CD14-positive monocyte (primary cell): ENCODE measurements at regions not wholly inside any gene's neighbourhood (a gene's known extent, or its start where the extent isn't known, plus 50 kb on each side); places are given as distances from the start of the nearest gene placed in this dataset.

Experiments
- DNase-seq, 3 donors: peaks; one replicate each; pipeline ENCODE4 v3.0.0-alpha.2; 2011 to 2022
- H2AFZ ChIP-seq: 2 replicates; pipeline ENCODE4 v1.6.0; 2012; ENCODE audit warnings: mild to moderate bottlenecking, low read depth, low read length, inconsistent platforms; ENCODE audit not compliant: insufficient read depth, poor library complexity, severe bottlenecking
- H3K27ac ChIP-seq, 2 donors: 1 replicate in 1 of 2; 2 replicates in 1 of 2; pipeline ENCODE4 v1.5.1; 2012 to 2013; ENCODE audit warnings: low read length in 2 of 2, control low read depth in 1 of 2, inconsistent platforms in 1 of 2, low read depth in 1 of 2, mild to moderate bottlenecking in 1 of 2
- H3K27me3 ChIP-seq, 2 donors: one replicate each; pipeline versions ENCODE4 v1.6.0 to v1.6.1; 2011 to 2013; ENCODE audit warnings: low read length in 2 of 2; ENCODE audit not compliant: control insufficient read depth in 2 of 2, insufficient read depth in 2 of 2
- H3K36me3 ChIP-seq, 2 donors: replicated peaks in 1 of 2; 1 replicate in 1 of 2; 2 replicates in 1 of 2; pipeline versions ENCODE4 v1.5.1 to v1.6.1; 2012 to 2013; ENCODE audit warnings: low read length in 2 of 2, control low read depth in 1 of 2, inconsistent platforms in 1 of 2, mild to moderate bottlenecking in 1 of 2; ENCODE audit not compliant: insufficient read depth in 2 of 2, control insufficient read depth in 1 of 2
- H3K4me1 ChIP-seq, 2 donors: 1 replicate in 1 of 2; 2 replicates in 1 of 2; pipeline versions ENCODE4 v1.5.1 to v1.6.1; 2012 to 2013; ENCODE audit warnings: low read length in 2 of 2, control low read depth in 1 of 2, inconsistent platforms in 1 of 2, mild to moderate bottlenecking in 1 of 2, moderate library complexity in 1 of 2; ENCODE audit not compliant: insufficient read depth in 2 of 2, control insufficient read depth in 1 of 2
- H3K4me2 ChIP-seq: replicated peaks from 2 replicates; pipeline ENCODE3; 2012; ENCODE audit warnings: low read length, moderate library complexity, mild to moderate bottlenecking; ENCODE audit not compliant: poor library complexity, severe bottlenecking; ENCODE audit errors: extremely low read depth
- H3K4me3 ChIP-seq, 3 experiments: fragments of 200-600 bp in 1 of 3; sonication (generic) in 1 of 3; replicated peaks in 1 of 3; 1 replicate in 2 of 3; 2 replicates in 1 of 3; pipeline ENCODE4 v1.5.1; 2011 to 2013; ENCODE audit warnings: low read length in 3 of 3, mild to moderate bottlenecking in 3 of 3, control low read depth in 2 of 3, low read depth in 2 of 3, inconsistent platforms in 1 of 3, moderate library complexity in 1 of 3
- H3K79me2 ChIP-seq: 2 replicates; pipeline ENCODE4 v1.6.0; 2012; ENCODE audit warnings: mild to moderate bottlenecking, control low read depth, inconsistent platforms, low read length, moderate library complexity; ENCODE audit not compliant: insufficient read depth
- H3K9ac ChIP-seq: 2 replicates; pipeline ENCODE4 v1.6.0; 2017; ENCODE audit warnings: low read length, mild to moderate bottlenecking; ENCODE audit not compliant: insufficient read depth, poor library complexity, severe bottlenecking
- H3K9me3 ChIP-seq, 2 donors: replicated peaks in 1 of 2; 1 replicate in 1 of 2; 2 replicates in 1 of 2; pipeline versions ENCODE4 v1.5.1 to v1.6.1; 2012 to 2013; ENCODE audit warnings: low read length in 2 of 2, control low read depth in 1 of 2; ENCODE audit not compliant: control insufficient read depth in 1 of 2, insufficient read depth in 1 of 2
- H4K20me1 ChIP-seq: 2 replicates; pipeline ENCODE4 v1.6.0; 2012; ENCODE audit warnings: mild to moderate bottlenecking, low read length, control low read depth, moderate library complexity; ENCODE audit not compliant: insufficient read depth
- H3K27ac Mint-ChIP-seq, 7 donors: one replicate each; pipeline ENCODE4 v1.8.0; 2020; ENCODE audit warnings: mild to moderate bottlenecking in 7 of 7, mixed read lengths in 7 of 7, moderate library complexity in 6 of 7, inconsistent platforms in 2 of 7
- H3K27me3 Mint-ChIP-seq, 3 donors: one replicate each; pipeline ENCODE4 v1.8.0; 2021 to 2022; ENCODE audit warnings: low read depth in 3 of 3, mild to moderate bottlenecking in 3 of 3, mixed read lengths in 3 of 3, moderate library complexity in 3 of 3, inconsistent platforms in 1 of 3
- H3K36me3 Mint-ChIP-seq, 2 donors: one replicate each; pipeline ENCODE4 v1.8.0; 2020; ENCODE audit warnings: mixed read lengths in 2 of 2, inconsistent platforms in 1 of 2, mild to moderate bottlenecking in 1 of 2
- H3K4me1 Mint-ChIP-seq: one replicate; pipeline ENCODE4 v1.8.0; 2020; ENCODE audit warnings: mild to moderate bottlenecking, mixed read lengths
- H3K4me3 Mint-ChIP-seq, 2 donors: one replicate each; pipeline ENCODE4 v1.8.0; 2020; ENCODE audit warnings: mild to moderate bottlenecking in 2 of 2, mixed read lengths in 2 of 2, moderate library complexity in 1 of 2
- H3K9me3 Mint-ChIP-seq, 7 donors: one replicate each; pipeline ENCODE4 v1.8.0; 2020 to 2022; ENCODE audit warnings: mixed read lengths in 7 of 7, mild to moderate bottlenecking in 6 of 7, moderate library complexity in 6 of 7, inconsistent platforms in 2 of 7
- WGBS: methylation state at CpG from one replicate; pipeline ENCODE4 v1.1.5; 2013; ENCODE audit warnings: missing lambda C conversion rate; ENCODE audit not compliant: insufficient coverage; 5-methylcytosine and 5-hydroxymethylcytosine counted together
- intact Hi-C, 2 donors: fragments of 100-400 bp; cut with micrococcal nuclease; formaldehyde crosslinking; loops; one replicate each; pipeline versions ENCODE4 v1.15.0 to v1.15.1; 2023
- TF ChIP-seq, protein P1 (sequence below): fragments of 200-600 bp; IDR thresholded peaks from one replicate; pipeline ENCODE4 v1.8.0; 2022; ENCODE audit warnings: antibody characterized with exemption, mild to moderate bottlenecking

DNA sequence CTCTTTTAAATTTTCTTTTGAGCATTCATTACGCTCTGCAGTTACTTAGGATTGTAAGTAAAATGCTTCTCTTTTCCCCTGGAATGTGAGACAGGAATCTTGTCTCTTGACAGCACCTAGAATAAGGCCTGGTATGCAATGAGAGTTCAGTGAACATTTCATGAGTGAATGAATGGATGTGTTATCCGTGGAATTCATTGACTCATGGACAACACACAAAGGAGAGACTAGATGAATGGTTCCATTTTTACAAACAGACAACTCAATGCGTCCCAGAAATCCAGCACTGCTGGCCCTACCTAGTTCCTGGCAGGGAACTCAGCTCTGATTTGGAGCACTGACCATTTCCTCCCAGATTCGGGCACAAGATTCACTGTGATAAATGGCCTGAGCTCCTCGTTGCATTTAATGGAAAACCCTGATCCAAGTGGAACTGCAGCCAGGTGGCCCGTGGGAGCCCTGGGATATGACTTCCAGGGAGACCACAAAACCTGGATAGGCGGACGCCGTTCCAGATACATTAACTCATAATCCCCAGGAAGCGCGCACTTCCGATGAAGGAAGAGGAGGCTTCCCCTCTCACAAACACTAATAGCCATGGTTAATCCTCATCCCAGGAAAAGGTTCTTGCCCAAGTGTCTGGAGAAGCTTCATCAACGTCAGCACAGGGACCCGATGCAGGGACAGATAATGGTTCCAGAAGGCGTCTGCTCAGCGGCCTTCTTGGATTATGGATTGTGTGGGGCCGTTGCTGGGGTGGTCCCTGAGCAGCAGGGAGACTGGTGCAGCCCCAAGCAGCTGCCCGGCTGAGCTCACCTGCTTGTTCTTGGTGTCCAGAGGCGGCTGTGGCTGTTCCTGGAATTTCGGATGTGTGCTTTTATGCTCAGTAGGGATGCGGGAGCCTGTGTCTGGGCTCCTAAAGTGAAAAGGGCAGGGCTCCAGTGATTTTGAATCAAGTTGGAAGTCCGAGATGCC, 211.1 kb upstream of the TSHZ3 start:
- Histone ChIP-seq H4K20me1 (no peaks in the 10 kb centered on the region), H2AFZ (no peak overlapping the region), H3K4me1 (no peaks in the 10 kb centered on the region), H3K79me2 (no peaks in the 10 kb centered on the region), H3K4me3 (no peak overlapping the region), H3K27me3 (no peaks in the 10 kb centered on the region), H3K9me3 (peaks cover 4 to 6% of the 10 kb centered on the region in 2 donors), H3K4me2 (no peak overlapping the region), H3K27ac (no peak overlapping the region), H3K36me3 (no peaks in the 10 kb centered on the region), H3K9ac (no peak overlapping the region)
- H3K27me3 Mint-ChIP-seq: peaks cover 0 to 1% (median 0%) of the 10 kb centered on the region in 3 donors
- no peaks in the 10 kb centered on the region for H3K36me3 Mint-ChIP-seq
- H3K4me1 Mint-ChIP-seq: no peaks in the 10 kb centered on the region
- TF ChIP-seq, protein P1, sequence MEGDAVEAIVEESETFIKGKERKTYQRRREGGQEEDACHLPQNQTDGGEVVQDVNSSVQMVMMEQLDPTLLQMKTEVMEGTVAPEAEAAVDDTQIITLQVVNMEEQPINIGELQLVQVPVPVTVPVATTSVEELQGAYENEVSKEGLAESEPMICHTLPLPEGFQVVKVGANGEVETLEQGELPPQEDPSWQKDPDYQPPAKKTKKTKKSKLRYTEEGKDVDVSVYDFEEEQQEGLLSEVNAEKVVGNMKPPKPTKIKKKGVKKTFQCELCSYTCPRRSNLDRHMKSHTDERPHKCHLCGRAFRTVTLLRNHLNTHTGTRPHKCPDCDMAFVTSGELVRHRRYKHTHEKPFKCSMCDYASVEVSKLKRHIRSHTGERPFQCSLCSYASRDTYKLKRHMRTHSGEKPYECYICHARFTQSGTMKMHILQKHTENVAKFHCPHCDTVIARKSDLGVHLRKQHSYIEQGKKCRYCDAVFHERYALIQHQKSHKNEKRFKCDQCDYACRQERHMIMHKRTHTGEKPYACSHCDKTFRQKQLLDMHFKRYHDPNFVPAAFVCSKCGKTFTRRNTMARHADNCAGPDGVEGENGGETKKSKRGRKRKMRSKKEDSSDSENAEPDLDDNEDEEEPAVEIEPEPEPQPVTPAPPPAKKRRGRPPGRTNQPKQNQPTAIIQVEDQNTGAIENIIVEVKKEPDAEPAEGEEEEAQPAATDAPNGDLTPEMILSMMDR: no peak
- no peak for DNase-seq
- H3K4me3 Mint-ChIP-seq: no peak overlapping the region
- WGBS: 85% methylated on average over 10 of the region's 22 CpGs
- H3K27ac Mint-ChIP-seq: no peak overlapping the region
- intact Hi-C loops: no loop called here
- peaks cover 8 to 28% (median 17%) of the 10 kb centered on the region in 7 donors for H3K9me3 Mint-ChIP-seq

DNA sequence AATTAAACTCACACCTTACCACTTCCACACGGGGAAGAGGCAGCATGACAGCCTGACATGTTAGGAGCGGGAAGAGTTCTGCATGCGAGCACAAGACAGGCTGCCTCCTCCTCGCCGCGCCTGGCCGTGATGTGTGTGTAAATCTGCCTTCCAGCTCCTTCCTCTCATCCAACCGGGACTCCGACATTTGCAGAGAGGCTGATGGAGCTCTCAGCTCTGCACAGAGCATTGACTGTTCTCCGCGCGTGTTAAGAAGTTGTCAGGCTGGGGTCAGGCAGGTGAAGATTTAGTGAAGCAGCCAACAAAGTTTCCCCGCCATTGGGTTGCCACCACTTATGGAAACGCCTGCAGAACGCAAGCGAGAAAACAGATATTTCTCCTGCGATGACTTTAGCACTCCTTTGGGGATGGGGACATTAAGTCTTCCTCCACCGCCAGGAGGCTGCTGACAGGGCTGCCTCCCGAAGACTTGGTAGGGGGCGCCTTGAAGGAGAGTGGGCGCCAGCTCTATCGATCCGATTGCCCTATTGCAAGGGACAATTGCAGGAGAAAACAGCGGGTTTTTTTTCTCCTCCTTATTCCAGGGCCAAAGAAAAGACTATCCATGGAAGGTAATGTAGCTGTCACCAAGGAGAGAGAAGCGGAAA, 213.9 kb upstream of the TSHZ3 start:
- no peaks in the 10 kb centered on the region for H3K27me3 ChIP-seq
- Mint-ChIP-seq H3K4me1 (no peaks in the 10 kb centered on the region), H3K36me3 (no peaks in the 10 kb centered on the region), H3K27ac (no peak overlapping the region), H3K27me3 (peaks cover 0 to 3% (median 1%) of the 10 kb centered on the region in 3 donors), H3K4me3 (no peak overlapping the region), H3K9me3 (peaks cover 7 to 20% (median 14%) of the 10 kb centered on the region in 7 donors)
- peaks cover 6 to 7% of the 10 kb centered on the region in 2 donors for H3K9me3 ChIP-seq
- H3K4me2 ChIP-seq: no peak overlapping the region
- H3K4me1 ChIP-seq: no peaks in the 10 kb centered on the region
- no peaks in the 10 kb centered on the region for H4K20me1 ChIP-seq
- no peaks in the 10 kb centered on the region for H3K36me3 ChIP-seq
- no peak overlapping the region for H3K4me3 ChIP-seq
- H3K27ac ChIP-seq: no peak overlapping the region
- DNase-seq: no peak
- intact Hi-C loops: no loop called here
- 96% methylated on average over 16 of the region's 25 CpGs for WGBS
- TF ChIP-seq, protein P1: no peak
- H3K9ac ChIP-seq: no peak overlapping the region
- H2AFZ ChIP-seq: no peak overlapping the region
- no peaks in the 10 kb centered on the region for H3K79me2 ChIP-seq
